ENCODE measurements at regions not wholly inside any gene's neighbourhood (a gene's known extent, or its start where the extent isn't known, plus 50 kb on each side); places are given as distances from the start of the nearest gene placed in this dataset.

GRCh38 chr3:127108796-127109195, 84.1 kb upstream of the PRR23E start:
- DNase-seq (ENCODE audit: low read depth), result no peak

- DNase-seq (ENCODE audit: low read depth), result no peak
Measured at GRCh38 chr3:127110982-127111693, 81.8 kb upstream of the PRR23E start.

GRCh38 chr3:127112796-127113570, 79.9 kb upstream of the PRR23E start:
- no peak for DNase-seq (ENCODE audit: low read depth)

GRCh38 chr3:127113571-127113891, 79.4 kb upstream of the PRR23E start:
- DNase-seq (ENCODE audit: low read depth), result no peak

- no peak for DNase-seq (ENCODE audit: low read depth)
Measured at GRCh38 chr3:127114337-127115070, 78.4 kb upstream of the PRR23E start.

- DNase-seq (ENCODE audit: low read depth), result no peak
Measured at GRCh38 chr3:127115691-127116351, 77.1 kb upstream of the PRR23E start.

GRCh38 chr3:127118366-127118765, 74.6 kb upstream of the PRR23E start:
- DNase-seq (ENCODE audit: low read depth), result no peak

GRCh38 chr3:127119693-127120464, 73.1 kb upstream of the PRR23E start:
- no peak for DNase-seq (ENCODE audit: low read depth)

- DNase-seq (ENCODE audit: low read depth), result no peak
Measured at GRCh38 chr3:127120851-127121647, 71.9 kb upstream of the PRR23E start.

GRCh38 chr3:127121885-127122284, 71.0 kb upstream of the PRR23E start:
- no peak for DNase-seq (ENCODE audit: low read depth)

GRCh38 chr3:127123533-127123932, 69.4 kb upstream of the PRR23E start:
- no peak for DNase-seq (ENCODE audit: low read depth)

- DNase-seq (ENCODE audit: low read depth), result no peak
Measured at GRCh38 chr3:127124120-127124519, 68.8 kb upstream of the PRR23E start.

GRCh38 chr3:127131424-127132170, 61.3 kb upstream of the PRR23E start:
- no peak for DNase-seq (ENCODE audit: low read depth)

GRCh38 chr3:127132876-127133275, 60.1 kb upstream of the PRR23E start:
- DNase-seq (ENCODE audit: low read depth), result no peak

- DNase-seq (ENCODE audit: low read depth), result no peak
Measured at GRCh38 chr3:127133971-127134370, 59.0 kb upstream of the PRR23E start.

GRCh38 chr3:127134466-127134865, 58.5 kb upstream of the PRR23E start:
- no peak for DNase-seq (ENCODE audit: low read depth)

- no peak for DNase-seq (ENCODE audit: low read depth)
Measured at GRCh38 chr3:127134887-127135240, 58.1 kb upstream of the PRR23E start.

GRCh38 chr3:127135241-127136023, 57.5 kb upstream of the PRR23E start:
- no peak for DNase-seq (ENCODE audit: low read depth)

GRCh38 chr3:127136024-127136600, 56.8 kb upstream of the PRR23E start:
- DNase-seq (ENCODE audit: low read depth), result no peak

Measured in HS-27A (cell line).